ENCODE measurements at regions not wholly inside any gene's neighbourhood (a gene's known extent, or its start where the extent isn't known, plus 50 kb on each side); places are given as distances from the start of the nearest gene placed in this dataset.

GRCh38 chr2:156165742-156166141 lies 166.8 kb downstream of the NR4A2 start:
- TF ChIP-seq EZH2 (IDR thresholded peaks at IDR 0.05; ENCODE audit: low read length, missing control alignments) (no peak), CTCF (conservative IDR thresholded peaks at IDR 0.05 in 1 of 2, IDR thresholded peaks at IDR 0.05 in 1 of 2; ENCODE audit: low read depth in 1 of 2, low read length in 2 of 2) (no peak)

Data from fibroblast of lung (primary cell).